ENCODE measurements at regions not wholly inside any gene's neighbourhood (a gene's known extent, or its start where the extent isn't known, plus 50 kb on each side); places are given as distances from the start of the nearest gene placed in this dataset.
A peak's percentile ranks its signal among the peaks of the same experiment; 100 is the strongest.
"Not testable (repeated sequence)": the region's sequence is repeated elsewhere in the genome, so short reads cannot be mapped to it uniquely, and the experiment has no call there.

- no peak overlapping the region for H3K4me3 ChIP-seq (ENCODE audit: low read depth, low read length)
- DNase-seq, result no peak
Measured at GRCh38 chr17:65305116-65305515, 167.9 kb downstream of the RGS9 start.

DNA sequence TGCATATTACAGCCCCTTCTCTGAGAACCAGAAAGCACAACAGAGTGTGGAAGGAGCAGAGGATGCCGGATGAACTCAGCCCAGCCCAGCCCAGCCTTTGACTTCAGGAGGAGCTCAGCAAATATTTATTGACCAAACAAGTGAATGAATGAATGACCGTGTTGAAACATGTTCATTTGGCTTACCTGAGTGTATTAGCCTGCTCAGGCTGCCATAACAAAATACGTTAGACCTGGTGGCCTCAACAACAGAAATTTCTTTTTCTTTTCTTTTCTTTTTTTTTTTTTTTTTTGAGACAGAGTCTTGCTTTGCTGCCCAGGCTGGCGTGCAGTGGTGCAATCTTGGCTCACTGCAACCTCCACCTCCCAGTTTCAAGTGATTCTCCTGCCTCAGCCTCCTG, 164.7 kb downstream of the RGS9 start:
- in situ Hi-C loops (cut with HindIII; ENCODE audit: low pct_ligation_motif_present, low sequenced_read_pairs); DNase-seq; H3K27me3 ChIP-seq (replicated peaks); H3K27ac ChIP-seq; H3K4me3 ChIP-seq (ENCODE audit: low read depth, low read length); H3K36me3 ChIP-seq (replicated peaks): not testable (repeated sequence)

More at GRCh38 chr17:65305116-65305515, 167.9 kb downstream of the RGS9 start:
- in situ Hi-C loops (cut with HindIII; ENCODE audit: low pct_ligation_motif_present, low sequenced_read_pairs), result no loop called here
- Histone ChIP-seq H3K27ac (no peak overlapping the region), H3K36me3 (replicated peaks) (no peaks in the 10 kb centered on the region), H3K27me3 (replicated peaks) (peaks cover 2% of the 10 kb centered on the region)
- TF ChIP-seq, protein P1, sequence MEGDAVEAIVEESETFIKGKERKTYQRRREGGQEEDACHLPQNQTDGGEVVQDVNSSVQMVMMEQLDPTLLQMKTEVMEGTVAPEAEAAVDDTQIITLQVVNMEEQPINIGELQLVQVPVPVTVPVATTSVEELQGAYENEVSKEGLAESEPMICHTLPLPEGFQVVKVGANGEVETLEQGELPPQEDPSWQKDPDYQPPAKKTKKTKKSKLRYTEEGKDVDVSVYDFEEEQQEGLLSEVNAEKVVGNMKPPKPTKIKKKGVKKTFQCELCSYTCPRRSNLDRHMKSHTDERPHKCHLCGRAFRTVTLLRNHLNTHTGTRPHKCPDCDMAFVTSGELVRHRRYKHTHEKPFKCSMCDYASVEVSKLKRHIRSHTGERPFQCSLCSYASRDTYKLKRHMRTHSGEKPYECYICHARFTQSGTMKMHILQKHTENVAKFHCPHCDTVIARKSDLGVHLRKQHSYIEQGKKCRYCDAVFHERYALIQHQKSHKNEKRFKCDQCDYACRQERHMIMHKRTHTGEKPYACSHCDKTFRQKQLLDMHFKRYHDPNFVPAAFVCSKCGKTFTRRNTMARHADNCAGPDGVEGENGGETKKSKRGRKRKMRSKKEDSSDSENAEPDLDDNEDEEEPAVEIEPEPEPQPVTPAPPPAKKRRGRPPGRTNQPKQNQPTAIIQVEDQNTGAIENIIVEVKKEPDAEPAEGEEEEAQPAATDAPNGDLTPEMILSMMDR (IDR thresholded peaks at IDR 0.05; ENCODE audit: low read depth, low read length, missing control alignments), result no peak

- H3K27ac ChIP-seq, result no peak overlapping the region
- in situ Hi-C loops (cut with HindIII; ENCODE audit: low pct_ligation_motif_present, low sequenced_read_pairs), result no loop called here
- H3K4me3 ChIP-seq (ENCODE audit: low read depth, low read length), result no peak overlapping the region
- peaks cover 2% of the 10 kb centered on the region for H3K27me3 ChIP-seq (replicated peaks)
- DNase-seq, result no peak
- TF ChIP-seq, protein P1 (IDR thresholded peaks at IDR 0.05; ENCODE audit: low read depth, low read length, missing control alignments), result no peak
- no peaks in the 10 kb centered on the region for H3K36me3 ChIP-seq (replicated peaks)
Measured at GRCh38 chr17:65301184-65301583, 164.0 kb downstream of the RGS9 start.

GRCh38 chr17:65297916-65298315, 160.7 kb downstream of the RGS9 start:
- in situ Hi-C loops (cut with HindIII; ENCODE audit: low pct_ligation_motif_present, low sequenced_read_pairs), result no loop called here

DNA sequence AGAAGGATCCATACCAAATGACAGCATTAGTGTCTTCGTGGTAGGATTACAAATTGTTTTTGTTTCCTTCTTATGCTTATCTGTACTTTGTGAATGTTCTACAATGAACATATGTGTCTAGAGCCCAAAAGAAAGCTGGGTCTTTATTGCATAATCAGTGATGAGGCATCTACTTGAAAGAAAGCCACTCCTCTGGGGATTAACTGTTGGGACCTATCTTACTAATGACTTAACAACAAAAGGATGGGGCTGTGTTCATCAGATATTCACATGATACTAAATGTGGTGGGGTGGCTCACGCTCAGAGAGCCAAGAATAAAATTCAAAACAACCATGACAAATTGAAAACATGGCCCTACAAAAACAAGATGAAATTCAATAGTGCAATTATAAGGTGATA, 160.2 kb downstream of the RGS9 start:
- in situ Hi-C loops (cut with HindIII; ENCODE audit: low pct_ligation_motif_present, low sequenced_read_pairs), result no loop called here
- Histone ChIP-seq H3K36me3 (replicated peaks) (no peaks in the 10 kb centered on the region), H3K27me3 (replicated peaks) (no peaks in the 10 kb centered on the region), H3K4me3 (ENCODE audit: low read depth, low read length) (no peak overlapping the region), H3K27ac (no peak overlapping the region)
- TF ChIP-seq, protein P1 (IDR thresholded peaks at IDR 0.05; ENCODE audit: low read depth, low read length, missing control alignments), result no peak
- peak; percentile 17 for DNase-seq

More at GRCh38 chr17:65297916-65298315, 160.7 kb downstream of the RGS9 start:
- Histone ChIP-seq H3K27me3 (replicated peaks) (no peaks in the 10 kb centered on the region), H3K27ac (no peak overlapping the region), H3K4me3 (ENCODE audit: low read depth, low read length) (no peak overlapping the region), H3K36me3 (replicated peaks) (no peaks in the 10 kb centered on the region)
- TF ChIP-seq, protein P1 (IDR thresholded peaks at IDR 0.05; ENCODE audit: low read depth, low read length, missing control alignments), result no peak
- DNase-seq, result no peak

DNA sequence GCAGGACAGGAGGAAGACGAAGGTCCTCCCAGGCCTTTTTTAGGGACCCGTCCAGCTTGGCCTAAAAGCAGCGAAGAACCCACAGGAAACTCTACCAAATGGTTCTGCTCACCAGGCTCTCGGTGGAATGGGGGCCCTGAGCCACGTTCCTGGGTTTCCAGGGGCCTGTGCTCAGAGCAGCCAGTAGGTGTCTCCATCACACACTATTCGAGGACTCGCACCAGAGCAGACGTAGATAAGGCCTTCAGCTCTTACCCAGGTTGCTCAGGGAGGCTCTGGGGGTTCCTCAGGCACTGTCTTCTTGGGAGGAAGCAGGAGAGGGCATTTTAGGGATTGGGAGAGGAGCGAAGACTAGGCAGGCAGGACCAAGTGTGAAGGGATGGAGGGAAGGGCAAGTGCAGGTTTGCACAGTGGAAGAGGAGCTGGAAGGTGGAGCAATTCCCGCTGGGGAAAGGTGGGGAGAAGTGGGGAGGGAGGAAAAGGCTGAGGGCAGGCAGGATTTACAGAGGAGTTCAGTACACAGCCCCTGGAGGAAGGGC, 157.1 kb downstream of the RGS9 start:
- peak; percentile 63 for DNase-seq
- Histone ChIP-seq H3K4me3 (ENCODE audit: low read depth, low read length) (no peak overlapping the region), H3K27me3 (replicated peaks) (no peaks in the 10 kb centered on the region), H3K27ac (no peak overlapping the region), H3K36me3 (replicated peaks) (no peaks in the 10 kb centered on the region)
- in situ Hi-C loops (cut with HindIII; ENCODE audit: low pct_ligation_motif_present, low sequenced_read_pairs), result no loop called here
- TF ChIP-seq, protein P1 (IDR thresholded peaks at IDR 0.05; ENCODE audit: low read depth, low read length, missing control alignments), result peak; percentile 97

All from brain microvascular endothelial cell (primary cell).